HUDEP-2 (cell line): ENCODE measurements at regions not wholly inside any gene's neighbourhood (a gene's known extent, or its start where the extent isn't known, plus 50 kb on each side); places are given as distances from the start of the nearest gene placed in this dataset.
"Not testable (repeated sequence)": the region's sequence is repeated elsewhere in the genome, so short reads cannot be mapped to it uniquely, and the experiment has no call there.

Source experiments
- DNase-seq, 76 experiments: peaks; one replicate each; lab custom pipeline; 2025; ENCODE audit not compliant: unreplicated experiment in 76 of 76; lab: John Stamatoyannopoulos, UW

DNA sequence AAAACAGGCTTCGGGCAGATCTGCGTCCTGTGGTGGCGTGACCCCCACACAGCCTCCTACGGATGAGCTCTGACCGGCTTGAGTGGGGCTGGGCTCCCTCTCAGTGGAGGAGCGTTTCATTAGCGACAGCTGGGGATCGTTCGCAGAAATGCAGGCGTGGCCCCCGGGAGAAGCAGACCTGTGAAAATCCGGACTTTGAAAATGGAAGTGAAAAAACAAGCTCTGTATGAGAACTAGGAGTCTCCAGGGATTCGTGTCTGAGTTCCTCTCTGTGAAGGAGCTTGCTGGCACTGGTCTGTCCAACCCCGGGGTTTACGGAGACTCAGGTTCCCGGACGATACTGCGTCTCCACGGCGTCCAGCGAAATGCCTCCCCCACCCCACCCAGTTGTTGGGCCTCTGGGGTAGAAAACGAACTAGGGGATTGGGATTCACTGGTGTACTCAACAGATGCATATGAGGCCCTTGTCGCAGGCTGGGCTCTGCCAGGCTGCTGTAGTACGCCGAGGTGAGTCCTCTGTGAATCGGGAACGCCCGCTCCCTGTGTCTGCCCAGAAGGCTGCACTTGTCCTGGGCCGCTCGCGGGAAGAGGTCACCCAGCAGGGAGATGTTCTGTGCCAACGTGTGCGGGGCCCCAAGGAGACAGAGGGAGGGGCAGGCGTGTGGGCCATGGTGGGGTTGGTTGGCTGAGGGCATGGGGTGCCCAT is 119.7 kb upstream of the ZNF469 start:
- not testable (repeated sequence) for DNase-seq

GRCh38 chr16:88263681-88264287 is 119.0 kb upstream of the ZNF469 start:
- DNase-seq: not testable (repeated sequence)

GRCh38 chr16:88264641-88265285 is 118.0 kb upstream of the ZNF469 start:
- DNase-seq: peak in 74 of 76 experiments; percentile 13 to 98 (median 92)

DNA sequence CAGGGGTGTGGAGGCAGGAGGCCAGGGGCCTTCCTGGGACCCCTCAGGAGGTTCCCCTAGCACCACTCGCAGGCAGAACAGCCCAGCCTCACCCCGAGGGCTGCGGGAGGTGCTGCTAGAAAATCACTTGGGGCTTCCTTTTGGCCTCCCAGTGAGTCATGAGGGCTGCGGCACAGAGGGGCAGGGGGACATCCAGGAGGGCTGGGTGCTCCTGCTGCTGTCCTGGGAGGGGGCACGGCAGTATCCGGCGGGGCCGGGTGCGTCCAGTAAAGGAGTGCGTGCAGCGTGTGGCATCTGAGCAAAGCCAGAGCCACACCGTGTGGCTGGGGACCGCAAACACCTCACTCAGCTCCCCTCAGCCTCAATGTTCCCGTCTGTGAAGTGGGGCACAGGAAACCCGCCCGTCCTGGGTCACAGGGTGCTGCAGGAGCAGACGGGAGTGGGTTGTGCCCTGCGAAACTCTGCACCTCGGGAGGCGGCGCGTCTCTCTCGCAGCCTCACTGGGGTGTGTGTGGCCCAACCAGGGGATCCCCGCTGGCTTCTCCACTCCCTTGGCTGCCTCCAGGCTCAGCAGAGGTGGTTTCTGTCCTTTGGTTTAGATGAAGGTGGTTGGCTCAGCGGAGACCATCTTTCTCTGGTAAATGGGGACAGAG is 117.3 kb upstream of the ZNF469 start:
- DNase-seq: peak in 1 of 76 experiments; percentile 15

DNA sequence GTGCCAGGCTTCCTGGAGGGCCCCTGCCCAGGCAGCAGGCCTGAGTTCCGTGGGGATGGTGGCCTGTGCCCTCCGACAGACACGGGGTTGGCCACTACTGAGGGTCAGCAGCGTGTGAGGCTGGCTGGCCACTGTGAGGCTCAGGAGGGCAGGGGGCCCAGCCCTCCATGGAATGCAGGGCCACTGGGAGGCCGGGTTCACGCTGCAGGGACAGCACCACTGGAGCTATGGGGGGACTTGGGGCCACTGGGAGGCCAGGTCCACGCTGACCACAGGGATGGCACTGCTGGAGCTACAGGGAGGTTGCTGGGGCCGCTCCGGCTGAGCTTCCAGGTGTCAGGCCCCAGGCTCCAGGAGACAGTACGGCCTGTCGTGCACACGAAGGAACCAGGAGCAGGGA is 116.7 kb upstream of the ZNF469 start:
- not testable (repeated sequence) for DNase-seq

GRCh38 chr16:88266935-88267551 is 115.7 kb upstream of the ZNF469 start:
- DNase-seq: not testable (repeated sequence)

- not testable (repeated sequence) for DNase-seq
Measured at GRCh38 chr16:88268186-88268970, 114.4 kb upstream of the ZNF469 start.

DNA sequence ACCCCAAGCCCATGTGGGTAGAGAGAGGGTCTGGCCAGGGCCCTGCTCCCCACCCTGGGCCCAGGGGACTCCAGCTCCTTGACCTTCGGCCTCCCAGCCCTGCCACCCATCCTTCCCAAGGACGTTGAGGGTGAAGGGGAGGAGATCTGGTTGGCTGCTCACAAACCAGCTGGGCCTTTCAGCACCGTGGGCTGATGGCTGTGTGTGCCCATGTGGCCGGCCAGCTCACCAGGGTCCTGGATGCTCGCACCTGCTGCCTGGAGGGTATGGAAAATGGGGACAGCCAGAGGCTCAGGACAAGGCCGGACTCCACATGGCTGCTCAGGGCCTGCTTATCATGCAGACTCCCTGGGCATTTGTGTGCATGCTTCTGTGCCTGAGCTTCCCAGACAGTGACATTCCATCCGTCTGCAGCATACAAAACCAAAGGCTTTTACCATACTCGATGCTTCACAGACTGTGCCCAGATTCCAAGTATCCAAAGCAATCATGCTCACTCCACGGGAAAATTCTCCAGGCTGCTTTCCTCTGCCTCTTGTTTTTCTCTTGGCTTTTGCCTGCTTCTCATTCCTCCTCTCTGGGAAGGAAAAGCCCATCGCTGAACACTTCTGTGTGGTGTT is 112.5 kb upstream of the ZNF469 start:
- DNase-seq: not testable (repeated sequence)

DNA sequence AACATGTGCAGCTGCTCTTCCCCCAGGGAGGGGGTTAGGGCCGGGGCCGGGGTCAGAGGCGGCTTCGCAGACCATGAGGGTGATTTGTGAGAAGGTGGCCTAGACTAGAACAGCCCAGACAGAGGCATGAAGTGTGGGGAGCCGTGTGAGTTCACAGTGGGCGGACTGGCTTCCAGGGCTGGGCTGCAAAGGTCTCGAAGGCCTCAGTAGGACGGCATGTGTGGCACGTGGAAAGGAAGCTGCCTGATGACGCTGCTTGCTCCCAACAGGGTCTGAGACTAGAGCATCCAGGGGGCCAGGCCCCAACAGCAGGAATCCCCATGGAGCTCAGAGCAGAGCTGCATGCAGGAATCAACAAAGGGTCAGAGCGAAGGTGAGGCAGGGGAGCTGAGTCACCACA is 111.5 kb upstream of the ZNF469 start:
- not testable (repeated sequence) for DNase-seq

DNA sequence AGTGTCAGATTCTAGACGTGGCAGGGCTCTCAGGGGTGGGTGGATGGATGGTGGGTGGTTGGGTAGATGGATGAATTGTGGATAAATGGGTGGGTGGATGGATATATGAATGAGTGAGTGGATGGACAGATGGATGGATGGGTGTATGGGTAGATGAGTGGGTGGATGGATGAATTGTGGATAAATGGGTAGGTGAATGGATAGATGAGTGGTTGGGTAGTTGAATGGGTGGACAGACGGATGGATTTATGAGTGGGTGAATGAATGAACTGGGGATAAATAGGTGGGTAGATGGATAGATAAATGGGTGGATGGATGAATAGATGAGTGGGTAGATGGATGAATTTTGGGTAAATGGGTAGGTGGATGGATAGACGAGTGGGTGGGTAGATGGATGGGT is 111.0 kb upstream of the ZNF469 start:
- not testable (repeated sequence) for DNase-seq

DNA sequence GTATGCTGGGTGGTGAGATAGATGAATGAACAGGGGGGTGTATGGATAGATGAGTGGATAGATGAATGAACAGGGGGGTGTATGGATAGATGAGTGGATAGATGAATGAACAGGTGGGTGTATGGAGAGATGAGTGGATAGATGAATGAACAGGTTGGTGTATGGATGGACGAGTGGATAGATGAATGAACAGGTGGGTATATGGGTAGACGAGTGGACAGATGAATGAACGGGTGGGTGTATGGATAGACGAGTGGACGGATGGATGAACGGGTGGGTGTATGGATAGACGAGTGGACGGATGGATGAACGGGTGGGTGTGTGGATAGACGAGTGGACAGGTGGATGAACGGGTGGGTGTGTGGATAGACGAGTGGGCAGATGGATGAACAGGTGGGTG is 110.3 kb upstream of the ZNF469 start:
- not testable (repeated sequence) for DNase-seq

DNA sequence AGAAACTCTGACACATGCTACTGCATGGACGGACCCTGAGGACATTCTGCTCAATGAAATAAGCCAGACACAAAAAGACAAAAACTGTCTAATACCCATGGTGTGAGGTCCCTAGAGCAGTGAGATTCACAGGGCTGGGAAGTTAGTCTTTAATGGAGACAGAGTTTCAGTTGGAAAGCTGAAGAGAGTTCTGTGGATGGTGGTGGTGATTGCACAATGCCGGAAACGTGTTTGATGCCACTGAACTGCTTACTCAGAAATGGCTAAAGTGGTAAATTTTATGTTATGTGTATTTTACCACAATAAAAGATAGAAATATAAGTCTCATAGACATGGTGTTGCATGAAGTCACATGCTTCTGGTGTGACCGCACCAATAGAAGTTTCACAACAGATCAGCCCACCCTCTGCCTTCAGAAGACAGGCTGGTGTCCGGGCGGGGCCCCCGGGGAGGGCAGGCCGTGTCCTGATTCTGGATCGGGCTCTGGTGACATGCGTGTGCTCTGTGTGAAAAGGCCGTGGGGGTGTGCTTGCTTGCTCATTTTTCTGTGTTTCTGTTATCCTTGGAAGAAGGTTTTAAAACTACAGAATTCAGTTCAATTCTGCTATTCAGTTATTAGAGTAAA is 108.5 kb upstream of the ZNF469 start:
- not testable (repeated sequence) for DNase-seq

GRCh38 chr16:88274847-88275246 is 107.9 kb upstream of the ZNF469 start:
- DNase-seq: no peak

DNA sequence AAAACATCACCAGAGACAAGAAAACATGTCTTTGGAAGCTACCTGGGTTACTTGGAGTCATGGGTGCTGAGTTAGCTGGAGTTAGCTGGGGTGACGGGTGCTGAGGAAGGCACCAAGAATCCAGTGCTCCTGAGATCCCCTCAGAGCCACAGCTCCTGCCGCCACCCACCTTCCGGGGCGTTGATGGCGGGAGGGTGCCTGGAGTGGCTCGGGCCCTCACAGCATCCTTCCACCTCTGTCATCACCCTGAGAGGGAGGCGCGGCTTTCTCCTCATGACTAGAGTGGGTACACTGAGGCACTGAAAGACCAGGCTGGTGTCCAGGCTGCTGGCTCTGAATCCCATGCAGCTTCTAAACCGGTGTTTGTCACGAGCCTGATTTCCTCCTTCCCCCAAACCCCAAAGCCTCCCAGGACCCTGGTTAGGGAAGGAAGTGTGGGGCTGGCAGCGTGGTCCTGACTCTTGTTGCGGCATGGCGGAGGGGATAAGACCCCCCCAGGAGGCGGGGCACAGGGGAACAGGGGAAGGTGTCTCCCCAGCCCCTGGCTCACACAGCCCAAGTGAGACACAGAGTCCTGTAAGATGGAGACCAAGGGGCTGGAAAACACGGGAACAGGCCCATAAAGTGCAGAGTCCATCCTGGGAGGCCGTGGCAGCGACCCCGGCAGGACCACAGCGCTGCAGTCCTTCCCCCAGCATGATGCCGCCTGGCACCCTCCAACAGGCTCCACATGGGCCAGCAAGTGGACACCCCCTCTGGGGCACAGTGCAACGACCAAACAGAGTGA is 107.2 kb upstream of the ZNF469 start:
- not testable (repeated sequence) for DNase-seq

DNA sequence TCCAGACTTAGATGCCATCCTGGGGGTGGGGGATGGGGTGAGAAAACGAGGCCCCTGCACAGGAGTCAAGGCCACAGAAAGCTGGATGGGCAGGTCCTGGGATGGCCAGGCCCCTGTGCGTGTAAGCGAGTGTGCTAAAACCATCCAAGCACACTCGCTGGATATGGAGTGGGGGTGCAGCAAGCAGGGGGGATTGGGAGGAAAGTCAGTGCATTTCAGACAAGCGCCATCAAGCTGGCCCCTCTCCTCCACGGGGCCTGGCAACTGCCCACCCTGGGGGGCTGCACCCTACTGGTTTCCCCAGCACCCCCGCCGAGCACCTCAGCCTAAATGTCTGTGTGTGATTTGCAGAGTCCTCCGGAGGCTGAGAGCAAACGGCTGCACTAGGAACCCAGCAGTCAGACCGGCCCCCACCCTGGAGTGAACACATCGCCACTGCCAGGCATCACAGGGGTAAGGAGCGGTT is 106.6 kb upstream of the ZNF469 start:
- DNase-seq: not testable (repeated sequence)

- no peak for DNase-seq
Measured at GRCh38 chr16:88276591-88276990, 106.2 kb upstream of the ZNF469 start.

DNA sequence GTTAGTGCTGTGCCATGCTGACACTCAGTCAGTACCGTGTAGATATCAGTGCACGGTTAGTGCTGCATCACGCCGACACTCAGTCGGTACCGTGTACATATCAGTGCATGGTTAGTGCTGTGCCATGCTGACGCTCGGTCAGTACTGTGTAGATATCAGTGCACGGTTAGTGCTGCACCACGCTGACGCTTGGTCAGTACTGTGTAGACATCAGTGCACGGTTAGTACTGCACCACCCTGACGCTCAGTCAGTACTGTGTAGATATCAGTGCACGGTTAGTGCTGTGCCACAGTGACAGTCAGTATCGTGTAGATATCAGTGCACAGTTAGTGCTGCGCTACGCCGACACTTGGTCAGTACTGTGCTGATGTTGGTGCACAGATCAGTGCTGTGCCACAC is 102.8 kb upstream of the ZNF469 start:
- DNase-seq: no peak

DNA sequence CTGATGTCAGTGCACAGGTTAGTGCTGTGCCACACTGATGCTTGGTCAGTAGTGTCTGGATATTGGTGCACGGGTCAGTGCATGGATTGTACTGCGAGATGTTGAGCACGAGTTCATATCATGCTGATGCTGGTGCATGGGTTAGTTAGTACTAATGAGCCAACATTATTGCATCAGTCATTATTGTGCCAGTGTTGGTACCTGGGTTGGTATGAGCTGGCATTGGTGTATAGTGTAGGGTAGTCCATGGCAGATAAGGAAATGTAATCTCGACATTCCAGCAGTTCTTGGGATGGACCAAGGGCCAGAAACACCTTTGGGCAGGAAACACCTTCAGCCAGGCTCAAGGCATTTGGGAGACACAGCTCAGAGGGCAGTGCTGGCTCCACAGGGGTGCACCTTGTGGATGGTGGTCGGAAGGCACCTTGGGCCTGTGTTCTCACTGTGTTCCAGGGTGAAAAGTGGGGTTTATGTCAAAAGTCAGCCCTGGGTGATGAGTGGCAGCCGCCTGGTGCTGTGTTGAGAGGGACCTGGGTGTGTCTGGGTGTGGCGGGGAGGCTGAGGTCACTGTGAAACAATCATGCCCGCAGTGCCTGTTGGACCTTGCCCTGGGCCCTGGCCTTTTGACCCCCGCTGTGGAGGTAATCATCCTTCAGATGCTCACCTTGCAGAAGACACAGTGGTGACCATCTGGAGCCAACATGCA is 100.7 kb upstream of the ZNF469 start:
- no peak for DNase-seq
